ENCODE measurements at regions not wholly inside any gene's neighbourhood (a gene's known extent, or its start where the extent isn't known, plus 50 kb on each side); places are given as distances from the start of the nearest gene placed in this dataset.
"Not testable (repeated sequence)": the region's sequence is repeated elsewhere in the genome, so short reads cannot be mapped to it uniquely, and the experiment has no call there.

DNA sequence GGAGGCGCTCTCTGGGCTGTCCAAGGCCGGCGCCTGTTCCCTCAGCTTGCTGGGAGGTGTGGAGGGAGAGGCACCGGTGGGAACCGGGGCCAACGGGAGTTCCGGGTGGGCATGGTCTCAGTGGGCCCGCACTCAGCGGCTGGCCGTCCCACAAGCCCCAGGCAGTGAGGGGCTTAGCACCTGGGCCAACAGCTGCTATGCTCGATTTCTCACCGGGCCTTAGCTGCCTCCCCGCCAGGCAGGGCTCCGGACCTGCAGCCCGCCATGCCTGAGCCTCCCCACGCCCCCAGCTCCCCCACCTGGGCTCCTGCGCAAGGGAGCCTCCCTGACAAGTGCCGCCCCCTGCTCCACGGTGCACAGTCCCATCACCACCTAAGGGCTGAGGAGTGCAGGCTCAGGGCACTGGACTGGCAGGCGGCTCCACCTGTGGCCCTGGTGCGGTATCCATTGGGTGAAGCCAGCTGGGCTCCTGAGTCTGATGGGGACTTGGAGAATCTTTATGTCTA, 276.5 kb downstream of the SH2D4B start:
- no peak overlapping the region for H2AFZ ChIP-seq (ENCODE audit: low read length)
- H3K4me1 ChIP-seq (ENCODE audit: insufficient read depth, low read length, poor library complexity, severe bottlenecking), result no peaks in the 10 kb centered on the region
- H3K9me3 ChIP-seq (ENCODE audit: low read length), result no peaks in the 10 kb centered on the region
- no peak overlapping the region for H3K4me2 ChIP-seq (ENCODE audit: low read length)
- no peak overlapping the region for H3K4me3 ChIP-seq (ENCODE audit: low read depth, low read length, poor library complexity, severe bottlenecking)
- DNase-seq (ENCODE audit: low spot score), result no peak
- BruUV-seq (replicated peaks), result no TSS peak
- intact Hi-C loops (cut with micrococcal nuclease; ENCODE audit: unreplicated experiment), result no loop called here
- no peak for TF ChIP-seq EZH2phosphoT487 (IDR thresholded peaks at IDR 0.05; ENCODE audit: borderline replicate concordance, low read depth, low read length)
- TF ChIP-seq, protein P1, sequence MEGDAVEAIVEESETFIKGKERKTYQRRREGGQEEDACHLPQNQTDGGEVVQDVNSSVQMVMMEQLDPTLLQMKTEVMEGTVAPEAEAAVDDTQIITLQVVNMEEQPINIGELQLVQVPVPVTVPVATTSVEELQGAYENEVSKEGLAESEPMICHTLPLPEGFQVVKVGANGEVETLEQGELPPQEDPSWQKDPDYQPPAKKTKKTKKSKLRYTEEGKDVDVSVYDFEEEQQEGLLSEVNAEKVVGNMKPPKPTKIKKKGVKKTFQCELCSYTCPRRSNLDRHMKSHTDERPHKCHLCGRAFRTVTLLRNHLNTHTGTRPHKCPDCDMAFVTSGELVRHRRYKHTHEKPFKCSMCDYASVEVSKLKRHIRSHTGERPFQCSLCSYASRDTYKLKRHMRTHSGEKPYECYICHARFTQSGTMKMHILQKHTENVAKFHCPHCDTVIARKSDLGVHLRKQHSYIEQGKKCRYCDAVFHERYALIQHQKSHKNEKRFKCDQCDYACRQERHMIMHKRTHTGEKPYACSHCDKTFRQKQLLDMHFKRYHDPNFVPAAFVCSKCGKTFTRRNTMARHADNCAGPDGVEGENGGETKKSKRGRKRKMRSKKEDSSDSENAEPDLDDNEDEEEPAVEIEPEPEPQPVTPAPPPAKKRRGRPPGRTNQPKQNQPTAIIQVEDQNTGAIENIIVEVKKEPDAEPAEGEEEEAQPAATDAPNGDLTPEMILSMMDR (conservative IDR thresholded peaks at IDR 0.05; ENCODE audit: low read length), result no peak
- ChIA-PET POLR2A (no interaction called here), CTCF (ENCODE audit: unreplicated experiment) (no interaction called here)
- no peaks in the 10 kb centered on the region for H3K36me3 ChIP-seq (ENCODE audit: insufficient read depth, low read length)
- no peaks in the 10 kb centered on the region for H4K20me1 ChIP-seq (ENCODE audit: insufficient read depth, low read length)
- no peak overlapping the region for H3K27ac ChIP-seq (ENCODE audit: low read depth, low read length, poor library complexity, severe bottlenecking)
- no peaks in the 10 kb centered on the region for H3K9me2 ChIP-seq (ENCODE audit: insufficient read depth, low read length)
- H3K79me2 ChIP-seq (ENCODE audit: insufficient read depth, low read depth, low read length), result no peaks in the 10 kb centered on the region

DNA sequence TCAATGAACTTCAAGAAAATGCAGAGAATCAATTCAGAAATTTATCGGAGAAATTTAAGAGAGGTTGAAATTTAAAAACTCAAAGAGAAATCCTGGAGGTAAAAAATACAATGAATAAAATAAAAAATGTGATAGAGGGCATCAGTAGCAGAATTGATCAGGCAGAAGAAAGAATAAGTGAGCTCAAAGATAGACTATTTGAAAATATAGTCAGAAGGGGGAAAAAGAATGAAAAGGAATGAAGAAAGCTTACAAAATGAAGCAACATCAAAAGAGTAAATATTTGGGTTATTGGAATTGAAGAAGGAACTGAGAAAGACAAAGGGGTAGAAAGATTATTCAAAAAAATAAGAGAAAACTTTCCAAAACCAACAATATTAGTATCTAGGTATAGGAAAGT, 291.4 kb downstream of the SH2D4B start:
- TF ChIP-seq EZH2phosphoT487 (IDR thresholded peaks at IDR 0.05; ENCODE audit: borderline replicate concordance, low read depth, low read length), result no peak
- TF ChIP-seq, protein P1 (conservative IDR thresholded peaks at IDR 0.05; ENCODE audit: low read length), result no peak
- POLR2A ChIA-PET, result interaction anchor here (0.7 kb wide), 1 partner anchor 846 kb away, joined by 4 read pairs; no protein-coding TSS in a partner anchor
- DNase-seq (ENCODE audit: low spot score), result no peak
- no peaks in the 10 kb centered on the region for H4K20me1 ChIP-seq (ENCODE audit: insufficient read depth, low read length)
- H2AFZ ChIP-seq (ENCODE audit: low read length), result no peak overlapping the region
- H3K36me3 ChIP-seq (ENCODE audit: insufficient read depth, low read length), result no peaks in the 10 kb centered on the region
- H3K9me2 ChIP-seq (ENCODE audit: insufficient read depth, low read length), result no peaks in the 10 kb centered on the region
- no peaks in the 10 kb centered on the region for H3K4me1 ChIP-seq (ENCODE audit: insufficient read depth, low read length, poor library complexity, severe bottlenecking)
- H3K27ac ChIP-seq (ENCODE audit: low read depth, low read length, poor library complexity, severe bottlenecking), result no peak overlapping the region
- no peak overlapping the region for H3K4me2 ChIP-seq (ENCODE audit: low read length)
- no TSS peak for BruUV-seq (replicated peaks)
- CTCF ChIA-PET (ENCODE audit: unreplicated experiment), result no interaction called here
- no peaks in the 10 kb centered on the region for H3K9me3 ChIP-seq (ENCODE audit: low read length)
- intact Hi-C loops (cut with micrococcal nuclease; ENCODE audit: unreplicated experiment), result no loop called here
- no peak overlapping the region for H3K4me3 ChIP-seq (ENCODE audit: low read depth, low read length, poor library complexity, severe bottlenecking)
- H3K79me2 ChIP-seq (ENCODE audit: insufficient read depth, low read depth, low read length), result no peaks in the 10 kb centered on the region

DNA sequence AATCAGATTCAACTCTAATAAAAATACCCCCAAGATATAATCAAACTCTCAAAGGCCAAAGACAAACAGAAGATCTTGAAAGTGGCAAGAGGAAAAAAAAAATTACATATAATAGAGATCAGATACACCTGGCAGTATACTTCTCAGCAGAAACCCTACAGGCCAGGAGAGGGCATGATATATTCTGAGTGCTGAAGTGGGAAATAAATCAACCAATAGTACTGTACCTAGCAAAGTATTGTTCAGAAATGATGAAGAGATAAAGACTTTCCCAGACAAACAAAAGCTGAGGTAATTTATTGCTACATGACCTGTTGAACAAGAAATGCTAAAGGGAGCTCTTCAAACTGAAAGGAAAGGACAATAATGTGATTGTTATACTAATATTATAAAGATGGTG, 291.9 kb downstream of the SH2D4B start:
- intact Hi-C loops (cut with micrococcal nuclease; ENCODE audit: unreplicated experiment), result no loop called here
- H4K20me1 ChIP-seq (ENCODE audit: insufficient read depth, low read length), result no peaks in the 10 kb centered on the region
- DNase-seq (ENCODE audit: low spot score), result no peak
- no TSS peak for BruUV-seq (replicated peaks)
- H3K27ac ChIP-seq (ENCODE audit: low read depth, low read length, poor library complexity, severe bottlenecking), result no peak overlapping the region
- ChIA-PET CTCF (ENCODE audit: unreplicated experiment) (no interaction called here), POLR2A (no interaction called here)
- H3K9me3 ChIP-seq (ENCODE audit: low read length), result no peaks in the 10 kb centered on the region
- H3K9me2 ChIP-seq (ENCODE audit: insufficient read depth, low read length), result no peaks in the 10 kb centered on the region
- no peak overlapping the region for H3K4me3 ChIP-seq (ENCODE audit: low read depth, low read length, poor library complexity, severe bottlenecking)
- H3K4me2 ChIP-seq (ENCODE audit: low read length), result no peak overlapping the region
- H2AFZ ChIP-seq (ENCODE audit: low read length), result no peak overlapping the region
- H3K79me2 ChIP-seq (ENCODE audit: insufficient read depth, low read depth, low read length), result no peaks in the 10 kb centered on the region
- no peaks in the 10 kb centered on the region for H3K4me1 ChIP-seq (ENCODE audit: insufficient read depth, low read length, poor library complexity, severe bottlenecking)
- TF ChIP-seq, protein P1 (conservative IDR thresholded peaks at IDR 0.05; ENCODE audit: low read length), result no peak
- TF ChIP-seq EZH2phosphoT487 (IDR thresholded peaks at IDR 0.05; ENCODE audit: borderline replicate concordance, low read depth, low read length), result no peak
- no peaks in the 10 kb centered on the region for H3K36me3 ChIP-seq (ENCODE audit: insufficient read depth, low read length)

DNA sequence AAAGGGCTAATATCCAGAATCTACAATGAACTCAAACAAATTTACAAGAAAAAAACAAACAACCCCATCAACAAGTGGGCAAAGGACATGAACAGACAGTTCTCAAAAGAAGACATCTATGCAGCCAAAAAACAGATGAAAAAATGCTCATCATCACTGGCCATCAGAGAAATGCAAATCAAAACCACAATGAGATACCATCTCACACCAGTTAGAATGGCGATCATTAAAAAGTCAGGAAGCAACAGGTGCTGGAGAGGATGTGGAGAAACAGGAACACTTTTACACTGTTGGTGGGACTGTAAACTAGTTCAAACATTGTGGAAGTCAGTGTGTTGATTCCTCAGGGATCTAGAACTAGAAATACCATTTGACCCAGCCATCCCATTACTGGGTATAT, 295.0 kb downstream of the SH2D4B start:
- CTCF ChIA-PET (ENCODE audit: unreplicated experiment); intact Hi-C loops (cut with micrococcal nuclease; ENCODE audit: unreplicated experiment); BruUV-seq (replicated peaks); H3K36me3 ChIP-seq (ENCODE audit: insufficient read depth, low read length); H3K79me2 ChIP-seq (ENCODE audit: insufficient read depth, low read depth, low read length); H4K20me1 ChIP-seq (ENCODE audit: insufficient read depth, low read length); H2AFZ ChIP-seq (ENCODE audit: low read length); H3K9me2 ChIP-seq (ENCODE audit: insufficient read depth, low read length); H3K27ac ChIP-seq (ENCODE audit: low read depth, low read length, poor library complexity, severe bottlenecking); H3K4me1 ChIP-seq (ENCODE audit: insufficient read depth, low read length, poor library complexity, severe bottlenecking); POLR2A ChIA-PET; H3K9me3 ChIP-seq (ENCODE audit: low read length); H3K4me3 ChIP-seq (ENCODE audit: low read depth, low read length, poor library complexity, severe bottlenecking); H3K4me2 ChIP-seq (ENCODE audit: low read length); DNase-seq (ENCODE audit: low spot score): not testable (repeated sequence)

All from OCI-LY7 (cell line).